Neuronal stem cell (in vitro differentiated cells): ENCODE measurements at regions not wholly inside any gene's neighbourhood (a gene's known extent, or its start where the extent isn't known, plus 50 kb on each side); places are given as distances from the start of the nearest gene placed in this dataset.

Source experiments
- DNase-seq: peaks from one replicate; pipeline ENCODE4 v3.0.0-alpha.2; 2013; ENCODE audit warnings: low spot score
- H2AFZ ChIP-seq: one replicate; pipeline ENCODE4 v1.6.1; 2013; ENCODE audit warnings: mild to moderate bottlenecking, low read length, inconsistent platforms
- H2AK5ac ChIP-seq: 2 replicates; pipeline ENCODE4 v1.6.1; 2013; ENCODE audit warnings: low read depth, mild to moderate bottlenecking, inconsistent platforms, low read length, moderate library complexity, mixed read lengths
- H2BK120ac ChIP-seq: 2 replicates; pipeline ENCODE4 v1.6.1; 2013; ENCODE audit warnings: low read depth, mild to moderate bottlenecking, inconsistent platforms, low read length, moderate library complexity, mixed read lengths
- H2BK12ac ChIP-seq: one replicate; pipeline ENCODE4 v1.6.1; 2013; ENCODE audit warnings: low read length, inconsistent platforms
- H2BK15ac ChIP-seq: 2 replicates; pipeline ENCODE4 v1.6.1; 2013; ENCODE audit warnings: mild to moderate bottlenecking, low read length, inconsistent platforms, mixed read lengths
- H2BK5ac ChIP-seq: one replicate; pipeline ENCODE4 v1.6.1; 2013; ENCODE audit warnings: inconsistent platforms, mild to moderate bottlenecking, low read length, moderate library complexity
- H3K14ac ChIP-seq: one replicate; pipeline ENCODE4 v1.6.1; 2013; ENCODE audit warnings: low read length, inconsistent platforms
- H3K18ac ChIP-seq: 2 replicates; pipeline ENCODE4 v1.6.1; 2013; ENCODE audit warnings: low read length, inconsistent platforms
- H3K23ac ChIP-seq: 2 replicates; pipeline ENCODE4 v1.6.1; 2013; ENCODE audit warnings: low read depth, mild to moderate bottlenecking, mixed read lengths, low read length, inconsistent platforms; ENCODE audit not compliant: poor library complexity
- H3K27ac ChIP-seq: replicated peaks from 3 replicates; pipeline ENCODE4 v1.5.1; 2013; ENCODE audit warnings: low read length, inconsistent platforms
- H3K27me3 ChIP-seq, 3 experiments: 2 replicates each; pipeline ENCODE4 v1.6.1; 2013; ENCODE audit warnings: low read length in 3 of 3, mild to moderate bottlenecking in 2 of 3, inconsistent platforms in 1 of 3, low read depth in 1 of 3, mixed read lengths in 1 of 3, moderate library complexity in 1 of 3; ENCODE audit not compliant: control insufficient read depth in 3 of 3, insufficient read depth in 3 of 3
- H3K36me3 ChIP-seq, 2 donors: replicated peaks in 1 of 2; 2 replicates each; pipeline ENCODE4 v1.6.1; 2013; ENCODE audit warnings: low read length in 2 of 2; ENCODE audit not compliant: control insufficient read depth in 2 of 2, insufficient read depth in 2 of 2
- H3K4ac ChIP-seq: 2 replicates; pipeline ENCODE4 v1.6.1; 2013; ENCODE audit warnings: inconsistent platforms, mild to moderate bottlenecking, low read length, moderate library complexity
- H3K4me1 ChIP-seq, 2 donors: 1 replicate in 1 of 2; 2 replicates in 1 of 2; pipeline ENCODE4 v1.6.1; 2013; ENCODE audit warnings: low read length in 2 of 2, low read depth in 1 of 2; ENCODE audit not compliant: control insufficient read depth in 2 of 2, insufficient read depth in 1 of 2
- H3K4me2 ChIP-seq: one replicate; pipeline ENCODE4 v1.6.1; 2013; ENCODE audit warnings: mild to moderate bottlenecking, low read length, inconsistent platforms; ENCODE audit not compliant: insufficient read depth, poor library complexity, severe bottlenecking
- H3K4me3 ChIP-seq, 2 donors: 2 replicates each; pipeline ENCODE4 v1.5.1; 2013; ENCODE audit warnings: low read length in 2 of 2, mild to moderate bottlenecking in 2 of 2, inconsistent platforms in 1 of 2, moderate library complexity in 1 of 2
- H3K79me1 ChIP-seq: one replicate; pipeline ENCODE4 v1.6.1; 2013; ENCODE audit warnings: low read depth, mild to moderate bottlenecking, inconsistent platforms, low read length, moderate library complexity
- H3K9ac ChIP-seq: one replicate; pipeline ENCODE4 v1.6.1; 2013; ENCODE audit warnings: mild to moderate bottlenecking, low read depth, low read length, inconsistent platforms; ENCODE audit not compliant: poor library complexity
- H3K9me3 ChIP-seq, 2 donors: replicated peaks in 1 of 2; 2 replicates each; pipeline versions ENCODE3 to v1.6.1; 2013; ENCODE audit warnings: low read length in 2 of 2, mild to moderate bottlenecking in 2 of 2, inconsistent platforms in 1 of 2, low read depth in 1 of 2, mixed read lengths in 1 of 2, moderate library complexity in 1 of 2; ENCODE audit not compliant: control insufficient read depth in 2 of 2, insufficient read depth in 1 of 2
- H4K8ac ChIP-seq: one replicate; pipeline ENCODE4 v1.6.1; 2013; ENCODE audit warnings: low read depth, mild to moderate bottlenecking, inconsistent platforms, low read length, moderate library complexity
- H4K91ac ChIP-seq: one replicate; pipeline ENCODE4 v1.6.1; 2013; ENCODE audit warnings: low read length, low read depth, mild to moderate bottlenecking, inconsistent platforms; ENCODE audit not compliant: poor library complexity
- WGBS, 2 donors: extraction: QIAGEN DNeasy Blood & Tissue Kit; methylation state at CpG; one replicate each; pipeline ENCODE4 v1.1.7; 2013; ENCODE audit warnings: missing lambda C conversion rate in 2 of 2, mixed read lengths in 1 of 2; ENCODE audit not compliant: insufficient read length in 2 of 2, insufficient replicate concordance in 1 of 2; ENCODE audit errors: extremely low coverage in 2 of 2; 5-methylcytosine and 5-hydroxymethylcytosine counted together

GRCh38 chr16:79316004-79316458 lies 284.5 kb downstream of the MAF start:
- no peak overlapping the region for H3K18ac ChIP-seq
- H3K4ac ChIP-seq, result no peak overlapping the region
- H3K4me3 ChIP-seq, result no peak overlapping the region
- H4K91ac ChIP-seq, result no peak overlapping the region
- H3K4me1 ChIP-seq, result peaks cover 2 to 3% of the 10 kb centered on the region in 2 donors
- no peak overlapping the region for H4K8ac ChIP-seq
- no peaks in the 10 kb centered on the region for H3K79me1 ChIP-seq
- H3K9ac ChIP-seq, result no peak overlapping the region
- H3K9me3 ChIP-seq, result no peaks in the 10 kb centered on the region
- H2BK15ac ChIP-seq, result no peak overlapping the region
- no peak overlapping the region for H2AK5ac ChIP-seq
- no peak overlapping the region for H2BK5ac ChIP-seq
- no peak overlapping the region for H2BK120ac ChIP-seq
- H3K4me2 ChIP-seq, result no peak overlapping the region
- H3K23ac ChIP-seq, result no peak overlapping the region
- no CpG with 5 or more reads among the region's 8 CpGs for WGBS, 2 donors
- no peak overlapping the region for H2AFZ ChIP-seq
- no peak overlapping the region for H3K14ac ChIP-seq
- H3K27ac ChIP-seq, result no peak overlapping the region
- peaks cover 0 to 11% (median 0%) of the 10 kb centered on the region in 3 experiments for H3K27me3 ChIP-seq
- no peak overlapping the region for H2BK12ac ChIP-seq
- no peak for DNase-seq
- no peaks in the 10 kb centered on the region for H3K36me3 ChIP-seq

- no peak for DNase-seq
- Histone ChIP-seq H3K9ac (no peak overlapping the region), H4K8ac (no peak overlapping the region), H3K23ac (no peak overlapping the region), H3K79me1 (no peaks in the 10 kb centered on the region), H2BK12ac (no peak overlapping the region), H2BK5ac (no peak overlapping the region), H3K4me1 (peaks cover 4 to 5% of the 10 kb centered on the region in 2 donors), H4K91ac (no peak overlapping the region), H3K18ac (no peak overlapping the region), H2AFZ (no peak overlapping the region), H3K27ac (no peak overlapping the region), H3K4me3 (no peak overlapping the region), H3K27me3 (no peaks in the 10 kb centered on the region), H3K4me2 (no peak overlapping the region), H2BK15ac (no peak overlapping the region), H2AK5ac (no peak overlapping the region), H2BK120ac (no peak overlapping the region), H3K9me3 (no peaks in the 10 kb centered on the region), H3K4ac (no peak overlapping the region), H3K14ac (no peak overlapping the region), H3K36me3 (no peaks in the 10 kb centered on the region)
- no CpG with 5 or more reads among the region's 11 CpGs for WGBS, 2 donors
These were observed 288.0 kb downstream of the MAF start for GRCh38 chr16:79312502-79312901.

- Histone ChIP-seq H3K9ac (no peak overlapping the region), H2BK12ac (no peak overlapping the region), H3K27ac (no peak overlapping the region), H4K8ac (no peak overlapping the region), H3K79me1 (no peaks in the 10 kb centered on the region), H2AFZ (peak overlapping the region; percentile 25), H3K4me3 (no peak overlapping the region), H3K4ac (no peak overlapping the region), H3K9me3 (no peaks in the 10 kb centered on the region), H2BK5ac (no peak overlapping the region), H3K4me2 (no peak overlapping the region), H2AK5ac (no peak overlapping the region), H3K14ac (no peak overlapping the region), H3K36me3 (no peaks in the 10 kb centered on the region), H3K4me1 (peaks cover 4 to 5% of the 10 kb centered on the region in 2 donors), H3K23ac (no peak overlapping the region), H4K91ac (no peak overlapping the region), H3K27me3 (no peaks in the 10 kb centered on the region), H3K18ac (no peak overlapping the region), H2BK120ac (no peak overlapping the region), H2BK15ac (no peak overlapping the region)
- DNase-seq, result no peak
- WGBS, 2 donors, result no CpG with 5 or more reads among the region's 7 CpGs
These were observed 289.8 kb downstream of the MAF start for GRCh38 chr16:79310710-79311109.

- H2AK5ac ChIP-seq, result no peak overlapping the region
- H2BK120ac ChIP-seq, result no peak overlapping the region
- no peak overlapping the region for H2BK5ac ChIP-seq
- H3K9me3 ChIP-seq, result no peaks in the 10 kb centered on the region
- H3K23ac ChIP-seq, result no peak overlapping the region
- no peak overlapping the region for H3K27ac ChIP-seq
- no CpG with 5 or more reads among the region's 6 CpGs for WGBS, 2 donors
- H3K14ac ChIP-seq, result no peak overlapping the region
- H4K8ac ChIP-seq, result no peak overlapping the region
- peaks cover 4 to 5% of the 10 kb centered on the region in 2 donors for H3K4me1 ChIP-seq
- H3K9ac ChIP-seq, result no peak overlapping the region
- no peak overlapping the region for H2BK12ac ChIP-seq
- no peak overlapping the region for H3K4me3 ChIP-seq
- no peak overlapping the region for H4K91ac ChIP-seq
- DNase-seq, result no peak
- no peak overlapping the region for H2AFZ ChIP-seq
- no peaks in the 10 kb centered on the region for H3K79me1 ChIP-seq
- no peak overlapping the region for H3K4ac ChIP-seq
- peaks cover 0 to 4% (median 2%) of the 10 kb centered on the region in 3 experiments for H3K27me3 ChIP-seq
- no peaks in the 10 kb centered on the region for H3K36me3 ChIP-seq
- no peak overlapping the region for H2BK15ac ChIP-seq
- no peak overlapping the region for H3K4me2 ChIP-seq
- H3K18ac ChIP-seq, result no peak overlapping the region
These were observed 290.9 kb downstream of the MAF start for GRCh38 chr16:79309606-79310005.
